VCaP (cell line): ENCODE measurements at regions not wholly inside any gene's neighbourhood (a gene's known extent, or its start where the extent isn't known, plus 50 kb on each side); places are given as distances from the start of the nearest gene placed in this dataset.

Source experiments
- H3K27ac ChIP-seq: fragments of 450-650 bp; 2 replicates; pipeline ENCODE4 v1.5.1; 2017
- TF ChIP-seq, protein P1 (sequence below): fragments of 450-650 bp; conservative IDR thresholded peaks from 2 replicates; pipeline ENCODE4 v1.5.1; 2017; ENCODE audit warnings: mild to moderate bottlenecking, moderate library complexity

DNA sequence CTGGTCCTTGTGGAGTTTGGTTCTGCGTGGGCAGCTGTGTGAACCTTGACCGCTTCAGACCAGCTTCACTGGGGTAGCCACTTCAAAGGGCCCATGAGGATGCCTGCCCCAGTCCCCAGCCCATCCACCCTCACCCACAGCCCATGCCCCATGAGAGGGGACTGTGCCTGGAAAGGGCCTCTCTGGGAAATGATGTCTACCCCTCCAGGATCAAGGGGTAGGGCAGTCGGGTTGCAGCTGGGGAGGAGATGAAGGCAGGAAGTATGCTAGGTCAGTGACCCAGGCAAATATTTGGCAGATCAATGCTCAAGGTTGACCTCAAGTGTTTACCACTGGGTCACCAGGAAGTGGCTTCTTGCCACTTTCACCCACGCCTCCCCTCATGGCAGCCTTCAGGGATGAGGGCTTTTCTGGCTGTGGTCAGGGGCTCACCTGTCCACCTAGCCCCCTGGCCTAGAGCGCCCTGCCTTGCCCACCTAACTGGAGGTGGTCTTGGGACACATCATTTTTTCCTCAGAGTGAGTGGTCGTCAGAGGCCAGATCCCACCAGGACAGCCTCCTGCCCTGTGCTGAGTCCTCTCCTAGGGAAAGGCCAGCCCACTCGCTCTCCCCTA is 109.5 kb downstream of the SNX5 start:
- H3K27ac ChIP-seq = no peak overlapping the region
- TF ChIP-seq, protein P1, sequence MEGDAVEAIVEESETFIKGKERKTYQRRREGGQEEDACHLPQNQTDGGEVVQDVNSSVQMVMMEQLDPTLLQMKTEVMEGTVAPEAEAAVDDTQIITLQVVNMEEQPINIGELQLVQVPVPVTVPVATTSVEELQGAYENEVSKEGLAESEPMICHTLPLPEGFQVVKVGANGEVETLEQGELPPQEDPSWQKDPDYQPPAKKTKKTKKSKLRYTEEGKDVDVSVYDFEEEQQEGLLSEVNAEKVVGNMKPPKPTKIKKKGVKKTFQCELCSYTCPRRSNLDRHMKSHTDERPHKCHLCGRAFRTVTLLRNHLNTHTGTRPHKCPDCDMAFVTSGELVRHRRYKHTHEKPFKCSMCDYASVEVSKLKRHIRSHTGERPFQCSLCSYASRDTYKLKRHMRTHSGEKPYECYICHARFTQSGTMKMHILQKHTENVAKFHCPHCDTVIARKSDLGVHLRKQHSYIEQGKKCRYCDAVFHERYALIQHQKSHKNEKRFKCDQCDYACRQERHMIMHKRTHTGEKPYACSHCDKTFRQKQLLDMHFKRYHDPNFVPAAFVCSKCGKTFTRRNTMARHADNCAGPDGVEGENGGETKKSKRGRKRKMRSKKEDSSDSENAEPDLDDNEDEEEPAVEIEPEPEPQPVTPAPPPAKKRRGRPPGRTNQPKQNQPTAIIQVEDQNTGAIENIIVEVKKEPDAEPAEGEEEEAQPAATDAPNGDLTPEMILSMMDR = no peak

DNA sequence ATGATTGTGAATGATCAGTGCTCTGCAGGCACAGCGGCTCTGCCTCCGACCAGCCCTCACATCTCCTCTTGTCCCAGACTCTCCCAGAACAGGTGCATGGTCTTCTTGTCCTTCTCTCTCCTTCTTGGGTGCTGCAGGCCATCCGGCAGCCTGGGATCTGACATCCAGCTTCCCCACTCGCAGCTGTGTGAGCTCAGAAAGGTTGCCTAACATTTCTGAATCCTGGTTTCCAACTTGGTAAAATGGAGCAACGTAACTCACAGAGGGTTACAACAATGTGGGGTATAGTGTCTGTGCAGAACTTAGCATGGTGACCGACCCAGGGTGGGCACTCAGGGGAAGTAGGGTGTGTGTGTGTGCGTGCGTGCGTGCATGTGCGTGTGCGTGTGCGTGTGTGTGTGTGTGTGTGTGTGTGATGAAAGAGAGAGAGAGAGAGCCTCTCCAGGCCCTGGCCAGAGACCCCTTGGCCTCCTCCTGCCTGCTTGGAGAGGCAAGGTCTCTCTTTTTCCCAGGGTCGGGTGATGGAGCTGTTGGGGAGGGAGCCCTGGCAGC is 110.1 kb downstream of the SNX5 start:
- TF ChIP-seq, protein P1 = no peak
- H3K27ac ChIP-seq = no peak overlapping the region

DNA sequence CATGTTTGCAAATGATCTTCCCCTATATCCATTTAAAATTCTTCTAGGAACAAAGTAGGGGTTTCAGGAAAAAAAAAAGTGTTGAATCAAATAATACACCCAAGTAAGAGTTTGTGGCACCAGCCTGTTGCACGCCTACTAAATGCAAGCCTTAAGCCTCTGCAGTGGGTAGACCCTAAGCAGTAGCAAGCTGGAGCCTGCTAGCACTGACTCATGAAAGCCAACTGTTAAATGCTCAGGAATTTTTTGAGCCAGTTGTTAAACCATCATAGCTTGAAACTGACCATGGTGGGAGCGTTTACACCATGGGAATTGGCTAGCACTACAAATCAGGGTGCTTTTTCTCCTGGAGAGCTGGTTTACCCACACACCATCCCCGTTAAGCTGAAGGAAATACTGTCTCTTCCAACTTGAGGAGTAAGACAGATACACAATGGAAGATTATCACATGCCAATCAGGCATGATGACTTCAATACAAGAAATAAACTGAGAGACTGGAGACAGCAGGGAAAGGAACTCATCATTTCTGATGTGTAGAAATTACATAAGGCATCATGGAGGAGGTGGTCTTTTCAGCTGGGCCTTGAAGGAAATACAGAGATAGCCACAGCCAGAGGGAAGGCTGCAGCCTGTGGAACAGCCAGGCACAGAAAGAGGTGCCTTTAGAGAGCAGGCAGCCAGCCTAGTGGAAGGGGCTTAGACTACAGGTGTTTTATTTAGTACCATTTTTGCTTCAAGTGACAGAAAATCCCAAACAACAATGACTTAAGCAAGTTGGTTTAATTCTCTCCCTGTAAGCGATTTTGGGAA is 110.8 kb downstream of the SNX5 start:
- TF ChIP-seq, protein P1 = no peak

DNA sequence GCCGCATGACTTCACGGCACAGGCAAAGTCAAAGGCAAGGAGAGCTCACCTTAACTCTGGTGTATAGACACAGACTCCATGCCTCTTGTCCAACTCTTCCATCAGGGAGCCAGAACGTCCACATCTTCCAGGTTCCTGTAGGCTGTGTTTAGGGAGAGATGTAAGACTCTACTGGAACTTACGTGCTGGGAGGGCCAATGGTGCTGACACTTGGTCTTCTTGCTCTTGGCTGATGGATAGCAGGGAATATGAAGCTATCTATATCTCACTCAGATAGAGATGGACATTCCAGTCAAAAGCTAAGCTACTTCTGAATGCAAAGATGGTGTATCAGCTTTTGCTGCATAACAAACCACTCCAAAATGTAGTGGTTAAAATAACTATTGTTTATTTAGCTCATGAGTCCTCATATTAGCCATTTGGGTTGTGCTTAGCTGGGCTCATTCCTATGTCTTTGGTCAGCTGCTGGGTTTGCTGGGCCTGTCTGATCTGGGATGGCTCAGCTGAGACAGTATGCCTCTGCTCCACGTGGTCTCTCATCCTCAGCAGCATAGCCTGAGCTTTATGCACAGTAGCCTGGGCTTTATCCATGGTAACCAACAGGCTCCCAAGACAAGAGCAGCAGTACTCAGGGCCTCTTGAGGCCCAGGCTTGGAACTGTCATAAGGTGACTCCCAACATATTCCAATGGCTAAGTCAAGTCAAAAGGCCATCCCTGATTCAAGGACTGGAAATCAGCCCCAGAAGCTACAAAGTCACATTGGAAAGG is 111.6 kb downstream of the SNX5 start:
- TF ChIP-seq, protein P1 = no peak
- H3K27ac ChIP-seq = no peak overlapping the region

More for the DNA sequence above, 110.8 kb downstream of the SNX5 start:
- H3K27ac ChIP-seq = no peak overlapping the region

DNA sequence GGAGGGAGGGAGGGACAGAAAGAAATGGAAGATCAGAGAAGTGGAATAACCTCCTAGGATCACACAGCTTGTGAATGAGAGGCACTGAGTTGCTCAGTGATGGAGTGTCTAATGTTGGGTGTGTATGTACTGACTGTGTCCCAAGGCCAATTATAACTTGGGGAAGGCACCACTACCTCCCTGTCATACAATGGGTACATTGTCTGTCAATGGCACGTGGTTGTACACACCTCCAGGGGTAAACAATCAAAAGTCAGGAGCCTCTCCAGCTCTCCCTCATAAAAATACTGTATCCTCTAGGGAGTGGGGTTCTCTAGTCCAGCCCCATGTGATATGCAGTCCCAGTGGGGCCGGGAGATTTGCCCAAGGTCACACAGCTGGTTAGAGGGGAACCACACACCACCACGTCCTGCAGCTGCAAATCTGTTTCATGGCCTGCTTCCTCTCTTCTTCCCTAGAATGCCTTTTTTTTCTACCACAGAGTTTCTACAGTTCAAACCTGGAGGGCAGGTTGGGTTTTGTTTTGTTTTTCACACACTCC is 112.5 kb downstream of the SNX5 start:
- H3K27ac ChIP-seq = no peak overlapping the region
- TF ChIP-seq, protein P1 = no peak

DNA sequence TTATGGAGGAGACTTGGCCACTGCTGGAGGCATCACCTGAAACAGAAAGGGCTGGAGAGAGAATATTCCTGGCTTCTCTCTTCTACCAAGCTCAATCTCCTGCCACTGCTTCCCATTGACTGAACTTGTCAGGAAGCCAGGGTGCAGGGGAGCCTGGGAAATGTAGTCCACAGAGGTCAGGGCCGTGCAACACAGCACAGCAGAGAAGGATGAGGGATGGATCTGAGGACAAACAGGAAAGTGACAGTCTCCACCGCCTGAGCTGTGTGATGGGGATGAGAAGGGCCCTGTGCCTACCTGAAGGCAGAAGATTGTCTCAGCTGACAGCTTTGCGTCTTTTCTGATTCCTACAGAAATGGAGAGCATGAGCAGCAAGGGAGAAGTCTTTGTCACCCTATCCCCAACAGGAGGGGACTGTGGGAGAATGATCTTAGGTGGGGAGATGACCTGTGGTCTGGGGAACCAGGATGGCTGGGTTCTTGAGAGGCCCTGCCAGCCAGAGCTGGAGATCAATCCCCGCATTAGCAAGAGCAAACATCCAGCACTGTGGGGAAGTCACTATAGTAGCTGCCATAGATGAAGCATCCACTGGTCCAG is 114.2 kb downstream of the SNX5 start:
- TF ChIP-seq, protein P1 = no peak
- no peak overlapping the region for H3K27ac ChIP-seq
